DMS153 (cell line): ENCODE measurements at regions not wholly inside any gene's neighbourhood (a gene's known extent, or its start where the extent isn't known, plus 50 kb on each side); places are given as distances from the start of the nearest gene placed in this dataset.

Experiments
- DNase-seq: peaks from one replicate; lab custom pipeline; 2025; lab: John Stamatoyannopoulos, UW

DNA sequence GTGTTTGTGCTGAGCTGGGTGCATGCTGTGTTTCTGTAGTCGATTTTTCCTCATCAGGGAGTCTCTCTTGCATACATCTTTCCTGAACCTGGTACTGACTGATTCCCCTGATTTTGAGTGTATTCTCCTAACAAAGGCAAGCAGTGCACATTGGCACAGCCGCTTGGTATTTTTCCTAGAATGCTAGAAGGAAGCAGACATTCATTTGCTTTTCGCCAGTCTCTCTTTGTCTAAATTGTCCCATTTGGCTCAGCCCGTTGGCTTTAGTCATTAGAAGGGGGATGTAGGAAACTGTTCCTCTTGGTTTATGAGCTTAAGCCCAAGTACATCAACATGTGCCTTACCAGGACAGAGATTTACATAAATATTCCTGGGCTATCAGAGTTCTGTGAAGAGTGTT lies 266.1 kb upstream of the TMTC4 start:
- DNase-seq = no peak

GRCh38 chr13:100933841-100934240 lies 259.2 kb upstream of the TMTC4 start:
- DNase-seq = no peak

- no peak for DNase-seq
Observed at GRCh38 chr13:100922599-100922998, 248.0 kb upstream of the TMTC4 start.

DNA sequence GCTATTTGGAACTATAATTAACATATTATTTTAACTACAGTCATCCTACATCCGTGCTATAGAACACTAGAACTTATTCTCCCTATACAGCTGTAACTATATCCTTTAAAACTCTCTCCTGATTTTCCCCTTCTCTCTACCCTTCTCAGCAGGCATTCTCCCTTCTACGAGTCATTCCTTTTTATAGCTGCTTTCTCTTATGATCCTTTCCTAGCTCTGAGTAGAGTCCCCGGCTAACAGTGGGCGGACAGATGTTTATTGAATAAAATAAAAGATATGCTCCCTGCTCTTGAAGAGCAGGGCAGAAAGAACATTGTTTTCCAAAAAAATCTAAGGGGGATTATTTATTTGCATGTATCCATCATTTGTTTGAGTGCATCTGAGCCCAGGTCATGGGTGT lies 246.5 kb upstream of the TMTC4 start:
- no peak for DNase-seq

- DNase-seq = no peak
Observed at GRCh38 chr13:100917011-100917410, 242.4 kb upstream of the TMTC4 start.

DNA sequence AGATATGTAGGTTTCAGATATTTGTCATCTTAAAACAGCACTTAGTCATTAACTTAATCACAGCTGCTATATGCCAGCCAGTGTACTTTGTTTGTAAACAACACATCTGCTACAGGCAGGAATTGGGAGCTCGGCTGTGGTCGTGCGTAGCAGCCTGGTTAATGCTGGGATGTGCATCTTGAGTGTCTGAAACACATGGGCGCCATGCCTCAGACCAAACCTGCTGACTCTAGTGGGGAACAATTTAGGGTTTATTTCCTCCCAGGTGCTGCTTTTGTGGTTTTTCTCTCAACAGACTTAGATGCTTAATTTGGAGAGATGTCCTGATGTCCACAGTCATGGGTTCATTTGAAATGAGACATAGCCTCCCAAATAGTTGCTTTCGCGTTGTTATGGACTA lies 238.5 kb upstream of the TMTC4 start:
- no peak for DNase-seq

DNA sequence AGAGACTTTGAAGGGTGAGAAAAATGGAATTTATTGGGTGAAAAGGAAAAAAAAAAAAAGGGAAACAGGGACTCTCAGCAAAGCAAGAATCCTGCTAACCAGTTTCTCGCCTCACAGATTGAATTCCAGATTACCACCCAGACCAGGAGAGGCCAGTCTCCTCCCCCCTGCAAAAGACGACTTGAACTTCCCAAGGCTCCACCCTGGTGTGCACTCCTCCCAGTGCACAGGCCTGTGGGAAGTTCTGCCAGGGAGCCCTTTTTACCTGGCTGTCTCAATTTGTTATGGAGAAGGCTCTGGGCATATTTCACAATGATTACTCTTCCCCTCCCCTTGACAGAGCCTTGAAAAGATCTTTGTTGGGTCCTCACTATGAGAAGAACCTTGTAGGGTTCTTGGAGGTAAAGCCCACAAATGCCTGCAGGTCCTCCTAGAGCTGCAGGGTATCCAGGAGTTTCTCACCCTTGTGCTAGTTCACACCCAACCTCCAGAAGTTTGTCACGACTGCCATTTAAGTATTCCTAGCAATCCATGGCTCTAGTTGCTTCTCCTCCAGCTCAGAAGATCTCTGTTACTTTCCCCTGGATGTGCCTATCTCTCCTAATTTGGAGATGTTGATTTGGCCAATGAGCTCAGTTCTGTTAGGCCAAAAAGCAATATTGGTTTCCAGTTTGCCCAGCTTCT lies 229.8 kb upstream of the TMTC4 start:
- DNase-seq = no peak

GRCh38 chr13:100899720-100900316 lies 225.2 kb upstream of the TMTC4 start:
- DNase-seq = no peak

DNA sequence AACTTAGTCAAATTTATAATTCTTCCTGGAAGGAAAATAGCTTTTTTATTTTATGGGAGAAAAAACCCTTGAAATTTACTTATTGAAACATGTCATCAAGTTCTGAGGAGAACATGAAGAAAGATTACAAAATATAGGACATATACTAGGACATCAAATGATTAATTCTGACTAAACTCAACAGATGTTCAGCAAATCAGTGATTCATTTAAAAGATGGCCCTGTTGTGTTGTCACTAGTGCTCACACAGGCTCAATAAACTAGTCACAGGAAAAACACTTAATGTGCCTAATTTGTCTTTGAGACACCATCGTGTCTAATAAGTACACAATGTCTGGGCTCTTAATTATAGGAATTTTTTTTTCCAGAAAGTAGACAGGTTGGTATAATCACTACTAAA lies 223.8 kb upstream of the TMTC4 start:
- DNase-seq = no peak

GRCh38 chr13:100895651-100896050 lies 221.1 kb upstream of the TMTC4 start:
- DNase-seq = no peak

DNA sequence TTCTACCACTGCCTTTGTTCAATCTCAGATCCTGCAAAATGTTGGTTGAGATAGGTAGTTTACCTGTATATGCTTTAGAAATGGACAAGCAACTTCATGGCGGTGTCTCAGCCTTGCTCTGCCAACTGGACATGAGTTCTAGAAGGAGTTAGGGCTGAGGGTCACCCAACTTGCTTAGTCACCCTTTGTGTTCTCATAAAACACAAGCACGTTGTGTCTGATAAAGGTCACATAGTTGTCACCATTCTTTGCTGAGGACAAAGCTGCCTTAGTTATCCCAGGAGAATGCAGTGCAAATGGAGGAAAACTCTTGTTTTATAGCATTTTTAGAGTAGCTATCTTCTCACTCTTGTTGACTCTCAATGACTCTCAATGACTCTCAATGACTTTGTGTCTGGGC lies 218.4 kb upstream of the TMTC4 start:
- DNase-seq = no peak

GRCh38 chr13:100890645-100891044 lies 216.1 kb upstream of the TMTC4 start:
- no peak for DNase-seq

- DNase-seq = no peak
Observed at GRCh38 chr13:100887729-100888151, 213.1 kb upstream of the TMTC4 start.

DNA sequence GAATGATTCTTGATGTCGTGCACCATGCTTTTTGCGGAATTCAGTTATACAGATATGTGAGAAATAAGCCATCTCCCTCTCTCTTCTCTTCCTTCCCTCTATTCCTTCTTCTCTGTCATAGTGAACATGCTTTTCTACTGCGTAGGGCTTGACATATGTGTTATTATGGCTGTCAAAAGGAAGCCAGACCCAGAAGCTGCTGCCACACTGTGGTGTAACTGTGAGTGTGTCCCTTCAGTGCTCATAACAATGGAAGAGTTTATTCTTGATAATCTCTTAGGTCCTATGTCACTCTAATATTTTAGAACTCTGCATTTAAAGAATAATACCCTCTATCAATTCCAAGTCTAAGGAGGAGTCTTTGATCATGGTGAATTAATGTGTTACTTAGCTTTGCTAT lies 208.9 kb upstream of the TMTC4 start:
- DNase-seq = no peak

GRCh38 chr13:100881291-100881864 lies 206.8 kb upstream of the TMTC4 start:
- no peak for DNase-seq

DNA sequence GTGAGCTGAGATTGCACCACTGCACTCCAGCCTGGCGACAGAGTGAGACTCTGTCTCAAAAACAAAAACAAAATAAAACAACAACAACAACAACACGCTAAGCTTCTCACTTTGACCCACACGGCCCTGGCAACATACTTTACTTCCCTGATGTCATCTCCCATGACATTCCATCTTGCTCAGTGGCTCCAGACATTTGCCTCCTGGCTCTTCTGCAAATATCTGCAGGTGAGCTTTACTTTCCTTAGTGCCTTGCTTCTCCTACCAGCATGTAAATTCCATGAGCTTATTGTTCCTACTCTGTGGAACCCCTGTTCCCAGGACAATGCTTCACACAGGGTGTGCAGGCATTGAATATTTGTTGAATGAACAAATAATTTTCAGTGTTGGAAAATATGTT lies 205.6 kb upstream of the TMTC4 start:
- no peak for DNase-seq

DNA sequence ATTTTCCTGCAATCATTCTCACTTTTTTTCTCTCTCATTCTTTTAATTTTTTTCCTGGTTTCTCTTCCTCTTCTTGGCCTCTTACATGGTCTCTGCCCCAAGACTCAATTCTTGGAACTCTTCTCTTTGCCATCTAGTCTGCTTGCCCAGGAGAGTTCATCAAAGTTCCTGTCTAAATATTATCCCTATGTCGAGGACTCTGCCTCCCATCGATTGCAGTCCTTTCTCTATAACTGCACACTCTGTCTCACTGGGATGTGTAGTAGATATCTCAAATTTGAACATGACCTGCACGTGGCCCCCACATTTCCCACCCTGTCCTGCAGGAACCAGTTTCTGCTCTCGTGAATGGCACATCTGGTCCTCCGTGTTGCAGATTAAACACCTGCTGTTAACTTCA lies 204.7 kb upstream of the TMTC4 start:
- DNase-seq = no peak

GRCh38 chr13:100876044-100876403 lies 201.4 kb upstream of the TMTC4 start:
- DNase-seq = no peak

DNA sequence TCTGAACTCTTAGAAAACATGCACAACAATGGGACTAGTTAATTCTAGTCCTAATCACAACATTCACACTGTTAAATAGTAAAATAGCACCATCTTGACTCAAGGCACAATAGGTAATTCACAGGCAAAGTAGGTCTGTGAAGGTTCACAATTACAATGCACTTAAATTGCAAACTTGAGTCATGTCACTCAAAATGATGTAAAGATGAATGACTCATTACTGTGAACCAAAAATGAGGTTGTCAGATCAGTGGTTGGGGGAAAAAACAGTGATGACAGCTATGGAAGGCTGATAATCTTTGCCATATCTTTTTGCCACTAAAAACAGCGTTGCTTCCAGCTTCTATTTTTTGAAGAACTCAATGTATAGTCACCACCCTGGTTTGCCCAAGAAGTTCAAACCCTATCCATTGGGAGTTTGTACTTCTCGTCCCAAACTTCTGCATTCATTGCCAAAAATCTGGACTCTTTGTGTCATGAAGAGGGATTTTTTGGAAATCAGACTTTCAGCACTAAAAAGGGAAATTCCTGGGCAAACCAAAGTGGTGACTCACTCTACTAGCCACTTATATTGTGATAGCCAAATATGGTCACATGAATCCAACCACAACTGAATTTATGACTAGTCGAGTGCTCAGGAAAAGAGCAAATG lies 200.9 kb upstream of the TMTC4 start:
- no peak for DNase-seq

DNA sequence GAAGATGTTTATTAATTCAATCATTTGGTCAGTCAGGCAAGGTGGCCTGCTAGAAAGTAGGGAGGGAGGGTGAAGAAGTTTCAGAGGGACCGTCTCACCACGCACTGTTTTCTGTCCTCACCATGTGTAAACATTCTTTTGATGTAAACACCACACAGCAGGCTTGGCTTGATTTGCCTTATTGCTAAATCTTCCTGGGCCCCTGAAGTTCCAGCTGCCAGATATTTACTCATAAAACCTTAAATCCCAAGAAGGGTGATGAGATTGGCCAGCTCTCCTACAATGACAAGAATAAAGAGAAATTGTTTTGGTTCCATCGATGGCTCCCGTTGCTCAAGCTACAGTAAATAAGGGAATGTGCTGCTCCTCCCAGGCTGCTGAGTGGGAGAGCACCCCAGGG lies 198.2 kb upstream of the TMTC4 start:
- no peak for DNase-seq

GRCh38 chr13:100870898-100871297 lies 196.3 kb upstream of the TMTC4 start:
- no peak for DNase-seq

DNA sequence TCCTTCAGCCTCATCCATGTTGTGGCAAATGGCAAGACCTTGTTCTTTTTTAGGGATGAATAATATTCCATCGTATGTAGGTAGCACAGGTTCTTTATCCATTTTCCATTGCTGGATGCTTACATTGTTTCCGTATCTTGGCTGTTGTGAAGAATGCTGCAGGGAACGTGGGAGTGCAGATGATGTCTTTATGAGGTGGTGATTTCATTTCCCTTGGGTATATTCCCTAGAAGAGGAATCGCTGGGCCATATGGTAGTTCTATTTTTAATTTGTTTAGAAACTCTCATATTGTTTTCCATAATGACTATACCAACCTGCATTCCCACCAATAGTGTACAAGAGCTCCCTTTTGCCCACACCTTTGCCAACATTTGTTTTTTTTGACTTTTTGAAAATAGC lies 186.3 kb upstream of the TMTC4 start:
- no peak for DNase-seq

DNA sequence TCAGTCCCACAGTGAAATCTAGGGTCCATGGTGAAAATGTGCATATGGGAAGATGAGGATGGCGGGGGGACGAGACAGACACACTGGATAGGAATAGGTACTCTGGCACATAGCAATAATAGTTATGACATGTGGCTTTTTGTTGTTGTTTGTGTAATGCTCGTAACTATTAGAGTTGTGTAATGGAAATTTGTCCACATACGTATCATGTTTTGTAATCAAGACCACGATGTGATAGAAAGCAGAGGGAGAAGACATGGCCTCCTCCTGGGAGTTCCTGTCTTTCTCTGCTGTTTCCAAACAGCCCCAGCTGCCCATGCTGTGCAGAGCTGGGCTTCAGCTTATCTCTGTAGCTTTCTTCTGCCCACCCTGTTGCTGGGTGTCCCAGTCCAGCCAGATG lies 185.3 kb upstream of the TMTC4 start:
- no peak for DNase-seq
